K562 (cell line): ENCODE measurements at regions not wholly inside any gene's neighbourhood (a gene's known extent, or its start where the extent isn't known, plus 50 kb on each side); places are given as distances from the start of the nearest gene placed in this dataset.

ENCODE experiments used
- ATAC-seq: fragments of 200-7000 bp; cut with Tn5 transposase; 3 replicates; pipeline ENCODE4 v1.9.1; 2020; ENCODE audit warnings: moderate library complexity
- BruUV-seq: library from RNA; stranded (reverse); fragments of 400-500 nt; replicated peaks from 2 replicates; lab custom pipeline; 2021; lab: Mats Ljungman, UMichigan
- CTCF ChIA-PET: fragments of 300-600 bp; formaldehyde crosslinking; extraction: SDS; loops from one replicate; lab custom pipeline; 2021; ENCODE audit warnings: low intra/inter-chr PET ratio; lab: Yijun Ruan, JAX
- POLR2A ChIA-PET: fragments of 300-600, 350-650 bp; sonication (Branson Sonifier 250); formaldehyde crosslinking; extraction: SDS; loops from one replicate; lab custom pipeline; 2021; ENCODE audit warnings: antibody characterized with exemption, inconsistent platforms; lab: Yijun Ruan, JAX
- DNase-seq, 4 experiments: peaks; one replicate each; pipeline versions ENCODE4 v3.0.0 to v3.0.0-alpha.2; 2011 to 2018; ENCODE audit warnings: low spot score in 3 of 4, mixed read lengths in 3 of 4; ENCODE audit errors: extremely low read depth in 1 of 4
- FAIRE-seq: peaks from 2 replicates; lab custom pipeline; 2011; peaks lifted over from hg19 to GRCh38; lab: Jason Lieb, UNC
- H2AFZ ChIP-seq: 2 replicates; pipeline ENCODE4 v1.6.0; 2011; ENCODE audit warnings: low read depth, low read length, control low read depth, inconsistent platforms
- H3K27ac ChIP-seq: fragments of 200-600 bp; 3 replicates; pipeline ENCODE4 v1.8.0; 2011; ENCODE audit warnings: low read depth, mild to moderate bottlenecking, control low read depth, inconsistent platforms, low read length, moderate library complexity, mixed read lengths; ENCODE audit errors: extremely low read depth
- H3K27me3 ChIP-seq, 2 experiments: fragments of 300-600 bp in 1 of 2; 2 replicates in 1 of 2; 3 replicates in 1 of 2; pipeline versions ENCODE4 v1.6.0 to v1.8.0; 2011; ENCODE audit warnings: inconsistent platforms in 2 of 2, low read length in 2 of 2, mild to moderate bottlenecking in 1 of 2, mixed read lengths in 1 of 2, moderate library complexity in 1 of 2; ENCODE audit not compliant: control insufficient read depth in 2 of 2, insufficient read depth in 2 of 2
- H3K36me3 ChIP-seq: fragments of 300-600 bp; 3 replicates; pipeline ENCODE4 v1.8.0; 2011; ENCODE audit warnings: mild to moderate bottlenecking, low read length, inconsistent platforms; ENCODE audit not compliant: control insufficient read depth, insufficient read depth
- H3K4me1 ChIP-seq, 2 experiments: fragments of 200-600 bp in 1 of 2; replicated peaks in 1 of 2; 2 replicates in 1 of 2; 3 replicates in 1 of 2; pipeline versions ENCODE4 v1.5.1 to v1.8.0; 2011; ENCODE audit warnings: inconsistent platforms in 2 of 2, low read length in 2 of 2, mild to moderate bottlenecking in 1 of 2, mixed read lengths in 1 of 2, moderate library complexity in 1 of 2; ENCODE audit not compliant: control insufficient read depth in 2 of 2, insufficient read depth in 2 of 2
- H3K4me2 ChIP-seq: 2 replicates; pipeline ENCODE4 v1.6.1; 2011; ENCODE audit warnings: low read length, control low read depth, inconsistent platforms, mixed read lengths; ENCODE audit not compliant: insufficient read depth
- H3K4me3 ChIP-seq: fragments of 200-600 bp; sonication (generic), shearing (Covaris generic); 2 replicates; pipeline ENCODE4 v1.5.1; 2016; ENCODE audit warnings: control low read depth, inconsistent platforms
- H3K79me2 ChIP-seq: fragments of 200-600 bp; 3 replicates; pipeline ENCODE4 v1.8.0; 2011; ENCODE audit warnings: low read length, inconsistent platforms; ENCODE audit not compliant: control insufficient read depth, insufficient read depth
- H3K9ac ChIP-seq, 2 experiments: 2 replicates each; pipeline versions ENCODE4 v1.6.0 to v1.6.1; 2011; ENCODE audit warnings: low read depth in 2 of 2, low read length in 2 of 2, control low read depth in 1 of 2, inconsistent platforms in 1 of 2, mild to moderate bottlenecking in 1 of 2, mixed read lengths in 1 of 2; ENCODE audit not compliant: insufficient read depth in 1 of 2
- H3K9me1 ChIP-seq: one replicate; pipeline ENCODE4 v1.6.0; 2011; ENCODE audit warnings: inconsistent platforms, mild to moderate bottlenecking, low read length, moderate library complexity; ENCODE audit not compliant: control insufficient read depth, insufficient read depth
- H3K9me3 ChIP-seq: replicated peaks from 2 replicates; pipeline ENCODE4 v1.5.1; 2011; ENCODE audit warnings: low read depth, low read length, inconsistent platforms; ENCODE audit not compliant: control insufficient read depth, insufficient read depth
- H4K20me1 ChIP-seq: replicated peaks from 2 replicates; pipeline ENCODE4 v1.6.1; 2011; ENCODE audit warnings: low read length, inconsistent platforms, mixed read lengths; ENCODE audit not compliant: control insufficient read depth, insufficient read depth
- BCOR ChIP-seq: fragments of 450-650 bp; IDR thresholded peaks from 2 replicates; pipeline ENCODE4 v1.6.1; 2016
- BRD4 ChIP-seq: fragments of 200-600 bp; sonication (generic); IDR thresholded peaks from 2 replicates; pipeline ENCODE4 v1.6.1; 2017; ENCODE audit warnings: inconsistent platforms
- CREB1 ChIP-seq, 2 experiments: sonication (generic) in 1 of 2; formaldehyde crosslinking in 1 of 2; IDR thresholded peaks; 2 replicates each; pipeline versions ENCODE4 v1.6.1 to v1.8.0; 2012 to 2022; ENCODE audit warnings: inconsistent platforms in 1 of 2, mild to moderate bottlenecking in 1 of 2, missing genetic modification reagents in 1 of 2, moderate library complexity in 1 of 2
- KHSRP ChIP-seq: fragments of 450-650 bp; IDR thresholded peaks from 2 replicates; pipeline ENCODE4 v1.6.1; 2017
- MEF2A ChIP-seq: IDR thresholded peaks from 2 replicates; pipeline ENCODE4 v1.6.1; 2011; ENCODE audit warnings: low read depth, mild to moderate bottlenecking, low read length, moderate library complexity; ENCODE audit not compliant: control insufficient read depth
- MEIS2 ChIP-seq: fragments of 450-650 bp; IDR thresholded peaks from 2 replicates; pipeline ENCODE4 v1.6.1; 2014; ENCODE audit warnings: mild to moderate bottlenecking; ENCODE audit not compliant: partially characterized antibody
- RBBP5 ChIP-seq: fragments of 200-600 bp; sonication (generic); IDR thresholded peaks from 2 replicates; pipeline ENCODE4 v1.6.1; 2012; ENCODE audit warnings: borderline replicate concordance, mild to moderate bottlenecking, low read length, control low read depth, inconsistent platforms; ENCODE audit not compliant: insufficient read depth, poor library complexity, severe bottlenecking
- SP2 ChIP-seq: IDR thresholded peaks from 2 replicates; pipeline ENCODE4 v1.6.1; 2011; ENCODE audit warnings: mild to moderate bottlenecking, low read depth, low read length, moderate library complexity; ENCODE audit not compliant: poor library complexity, severe bottlenecking; ENCODE audit errors: extremely low read depth
- SRF ChIP-seq, 2 experiments: fragments of 250-450, 450-650 bp in 1 of 2; sonication (Bioruptor Pico) in 1 of 2; sonication (generic) in 1 of 2; formaldehyde crosslinking; IDR thresholded peaks; 2 replicates each; pipeline versions ENCODE4 v1.5.0 to v1.5.1; 2020 to 2022; ENCODE audit warnings: mild to moderate bottlenecking in 1 of 2, missing genetic modification reagents in 1 of 2
- WGBS: fragments of 100-300 bp; shearing (Covaris generic); methylation state at CpG from one replicate; pipeline ENCODE4 v1.1.6; 2016; ENCODE audit warnings: low coverage, mixed read lengths; ENCODE audit not compliant: insufficient coverage; ENCODE audit errors: missing lambda C conversion rate; 5-methylcytosine and 5-hydroxymethylcytosine counted together
- in situ Hi-C: fragments of 300-500 bp; cut with MboI; formaldehyde crosslinking; loops from 4 replicates; pipeline ENCODE4 v1.15.0; 2018; ENCODE audit warnings: inconsistent platforms, mixed read lengths
- intact Hi-C: fragments of 100-400 bp; cut with micrococcal nuclease; formaldehyde crosslinking; loops from 2 replicates; pipeline ENCODE4 v1.14.2; 2022
- TF ChIP-seq, protein P1 (sequence below): fragments of 250-450 bp; sonication (Bioruptor Pico); IDR thresholded peaks from 2 replicates; pipeline ENCODE4 v1.9.0; 2021; ENCODE audit warnings: mild to moderate bottlenecking
- TF ChIP-seq, protein P2 (sequence below): IDR thresholded peaks from 2 replicates; pipeline ENCODE4 v1.6.1; 2011; ENCODE audit not compliant: insufficient read length; ENCODE audit errors: extremely low read depth
- TF ChIP-seq, protein P3 (sequence below): fragments of 200-400 bp; formaldehyde crosslinking; IDR thresholded peaks from 2 replicates; pipeline ENCODE4 v1.6.1; 2017; ENCODE audit warnings: mild to moderate bottlenecking, low read depth, low read length, moderate library complexity

- TF ChIP-seq RBBP5 (no peak), BCOR (no peak)
- TF ChIP-seq, protein P1, sequence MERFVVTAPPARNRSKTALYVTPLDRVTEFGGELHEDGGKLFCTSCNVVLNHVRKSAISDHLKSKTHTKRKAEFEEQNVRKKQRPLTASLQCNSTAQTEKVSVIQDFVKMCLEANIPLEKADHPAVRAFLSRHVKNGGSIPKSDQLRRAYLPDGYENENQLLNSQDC (CRISPR knock-in tag): no peak
Observed at GRCh38 chr4:182137343-182137742, 105.9 kb upstream of the TENM3 start (continued).

GRCh38 chr4:182139491-182139890, 103.7 kb upstream of the TENM3 start:
- CTCF ChIA-PET: no interaction called here
- Histone ChIP-seq H3K4me3 (no peak overlapping the region), H3K36me3 (no peaks in the 10 kb centered on the region), H3K4me2 (no peak overlapping the region), H3K27me3 (peaks cover 0 to 23% of the 10 kb centered on the region in 2 experiments; a peak in 2 of 5 replicates), H2AFZ (no peak overlapping the region), H3K9me1 (no peaks in the 10 kb centered on the region), H3K27ac (no peak overlapping the region), H3K9ac (no peak overlapping the region), H4K20me1 (no peaks in the 10 kb centered on the region), H3K4me1 (no peaks in the 10 kb centered on the region), H3K79me2 (no peaks in the 10 kb centered on the region), H3K9me3 (no peaks in the 10 kb centered on the region)
- no TSS peak for BruUV-seq
- no peak for TF ChIP-seq SP2
- TF ChIP-seq MEIS2: no peak
- TF ChIP-seq CREB1 (IDR thresholded peaks at IDR 0.05): no peak
- no peak for TF ChIP-seq CREB1 (CRISPR knock-in tag; IDR thresholded peaks at IDR 0.05)
- TF ChIP-seq, protein P2, sequence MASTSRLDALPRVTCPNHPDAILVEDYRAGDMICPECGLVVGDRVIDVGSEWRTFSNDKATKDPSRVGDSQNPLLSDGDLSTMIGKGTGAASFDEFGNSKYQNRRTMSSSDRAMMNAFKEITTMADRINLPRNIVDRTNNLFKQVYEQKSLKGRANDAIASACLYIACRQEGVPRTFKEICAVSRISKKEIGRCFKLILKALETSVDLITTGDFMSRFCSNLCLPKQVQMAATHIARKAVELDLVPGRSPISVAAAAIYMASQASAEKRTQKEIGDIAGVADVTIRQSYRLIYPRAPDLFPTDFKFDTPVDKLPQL: no peak
- TF ChIP-seq KHSRP: no peak
- no peak for TF ChIP-seq SRF (CRISPR knock-in tag; IDR thresholded peaks at IDR 0.05)
- no peak for TF ChIP-seq MEF2A
- TF ChIP-seq, protein P3, sequence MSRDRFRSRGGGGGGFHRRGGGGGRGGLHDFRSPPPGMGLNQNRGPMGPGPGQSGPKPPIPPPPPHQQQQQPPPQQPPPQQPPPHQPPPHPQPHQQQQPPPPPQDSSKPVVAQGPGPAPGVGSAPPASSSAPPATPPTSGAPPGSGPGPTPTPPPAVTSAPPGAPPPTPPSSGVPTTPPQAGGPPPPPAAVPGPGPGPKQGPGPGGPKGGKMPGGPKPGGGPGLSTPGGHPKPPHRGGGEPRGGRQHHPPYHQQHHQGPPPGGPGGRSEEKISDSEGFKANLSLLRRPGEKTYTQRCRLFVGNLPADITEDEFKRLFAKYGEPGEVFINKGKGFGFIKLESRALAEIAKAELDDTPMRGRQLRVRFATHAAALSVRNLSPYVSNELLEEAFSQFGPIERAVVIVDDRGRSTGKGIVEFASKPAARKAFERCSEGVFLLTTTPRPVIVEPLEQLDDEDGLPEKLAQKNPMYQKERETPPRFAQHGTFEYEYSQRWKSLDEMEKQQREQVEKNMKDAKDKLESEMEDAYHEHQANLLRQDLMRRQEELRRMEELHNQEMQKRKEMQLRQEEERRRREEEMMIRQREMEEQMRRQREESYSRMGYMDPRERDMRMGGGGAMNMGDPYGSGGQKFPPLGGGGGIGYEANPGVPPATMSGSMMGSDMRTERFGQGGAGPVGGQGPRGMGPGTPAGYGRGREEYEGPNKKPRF: no peak
- TF ChIP-seq BRD4: no peak
- under 1% methylated on average over 13 of the region's 13 CpGs for WGBS
- in situ Hi-C loops (no loop called here), intact Hi-C loops (no loop called here)
- no peak for DNase-seq
- POLR2A ChIA-PET: no interaction called here
- FAIRE-seq: no peak
- no peak for ATAC-seq
